RWPE1 (cell line): ENCODE measurements at regions not wholly inside any gene's neighbourhood (a gene's known extent, or its start where the extent isn't known, plus 50 kb on each side); places are given as distances from the start of the nearest gene placed in this dataset.
A peak's percentile ranks its signal among the peaks of the same experiment; 100 is the strongest.

Source experiments
- CTCF ChIA-PET: fragments of 350-600 bp; sonication (Branson Sonifier 250); formaldehyde crosslinking; extraction: SDS; loops from one replicate; lab custom pipeline; 2021; lab: Yijun Ruan, JAX
- POLR2A ChIA-PET: fragments of 400-600 bp; formaldehyde crosslinking; extraction: SDS; loops from one replicate; lab custom pipeline; 2020; ENCODE audit warnings: antibody characterized with exemption; ENCODE audit not compliant: low non-redundant PET; lab: Yijun Ruan, JAX
- DNase-seq: peaks from one replicate; pipeline ENCODE4 v3.0.0; 2012; ENCODE audit warnings: low spot score
- H3K27ac ChIP-seq: fragments of 450-650 bp; 2 replicates; pipeline ENCODE4 v1.5.1; 2017
- CTCF ChIP-seq: fragments of 450-650 bp; conservative IDR thresholded peaks from 2 replicates; pipeline ENCODE4 v1.5.1; 2017; ENCODE audit warnings: low read depth, mild to moderate bottlenecking

- no peak overlapping the region for H3K27ac ChIP-seq
- POLR2A ChIA-PET = no interaction called here
- no peak for DNase-seq
- TF ChIP-seq CTCF = no peak
- CTCF ChIA-PET = no interaction called here
These were observed 413.2 kb upstream of the ACTBL2 start for GRCh38 chr5:57895766-57896165.

- no peak overlapping the region for H3K27ac ChIP-seq
- DNase-seq = no peak
- ChIA-PET POLR2A (no interaction called here), CTCF (no interaction called here)
- TF ChIP-seq CTCF = no peak
These were observed 411.3 kb upstream of the ACTBL2 start for GRCh38 chr5:57893926-57894325.

- CTCF ChIA-PET = interaction anchor here (0.6 kb wide), 1 partner anchor 614 kb away, joined by 3 read pairs; no protein-coding TSS in a partner anchor
- TF ChIP-seq CTCF = no peak
- DNase-seq = no peak
- POLR2A ChIA-PET = no interaction called here
- no peak overlapping the region for H3K27ac ChIP-seq
These were observed 408.8 kb upstream of the ACTBL2 start for GRCh38 chr5:57891443-57891842.

GRCh38 chr5:57889558-57889957, 406.9 kb upstream of the ACTBL2 start:
- peak; percentile 94 for DNase-seq
- peak overlapping the region; percentile 84 for H3K27ac ChIP-seq
- ChIA-PET CTCF (interaction anchor here (0.6 to 1.0 kb wide), 4 partner anchors 425 to 571 kb away, joined by 3 to 10 read pairs (median 4); partner anchors contain the start of gene PLK2), POLR2A (no interaction called here)
- peak; percentile 51 for TF ChIP-seq CTCF

- POLR2A ChIA-PET = interaction anchor here (0.6 to 1.7 kb wide), 3 partner anchors 459 to 572 kb away, joined by 3 to 6 read pairs (median 4); partner anchors contain the start of gene PLK2
- CTCF ChIA-PET = interaction anchor here (0.6 to 2.5 kb wide), 19 partner anchors 9 to 590 kb away, joined by 3 to 40 read pairs (median 4); partner anchors contain the start of gene PLK2
- peak; percentile 90 for TF ChIP-seq CTCF
- H3K27ac ChIP-seq = peak overlapping the region; percentile 42; the same call in 1 of the 2 replicates
- peak; percentile 87 for DNase-seq
These were observed 405.4 kb upstream of the ACTBL2 start for GRCh38 chr5:57887851-57888621.

GRCh38 chr5:57884346-57885102, 401.9 kb upstream of the ACTBL2 start:
- DNase-seq = no peak
- H3K27ac ChIP-seq = no peak overlapping the region
- no peak for TF ChIP-seq CTCF
- CTCF ChIA-PET = interaction anchor here (0.6 to 1.1 kb wide), 3 partner anchors 105 to 587 kb away, joined by 3 to 5 read pairs (median 3); no protein-coding TSS in a partner anchor
- POLR2A ChIA-PET = no interaction called here
